Muscle layer of colon (tissue), 2 donors: ENCODE measurements at regions not wholly inside any gene's neighbourhood (a gene's known extent, or its start where the extent isn't known, plus 50 kb on each side); places are given as distances from the start of the nearest gene placed in this dataset.
A peak's percentile ranks its signal among the peaks of the same experiment; 100 is the strongest.

Source experiments
- H3K27ac ChIP-seq: one replicate; pipeline ENCODE4 v1.7.0; 2013; ENCODE audit warnings: low read depth, mild to moderate bottlenecking, low read length, moderate library complexity
- H3K27me3 ChIP-seq, 2 donors: one replicate each; pipeline ENCODE4 v1.7.0; 2013; ENCODE audit warnings: low read length in 2 of 2, mild to moderate bottlenecking in 2 of 2; ENCODE audit not compliant: insufficient read depth in 2 of 2, control insufficient read depth in 1 of 2
- H3K36me3 ChIP-seq: one replicate; pipeline ENCODE4 v1.7.0; 2013; ENCODE audit warnings: mild to moderate bottlenecking, low read length; ENCODE audit not compliant: insufficient read depth
- H3K4me1 ChIP-seq: one replicate; pipeline ENCODE4 v1.7.0; 2013; ENCODE audit warnings: mild to moderate bottlenecking, low read length; ENCODE audit not compliant: insufficient read depth
- H3K4me3 ChIP-seq, 2 donors: one replicate each; pipeline ENCODE4 v1.7.0; 2013; ENCODE audit warnings: low read length in 2 of 2, low read depth in 1 of 2, mild to moderate bottlenecking in 1 of 2, moderate library complexity in 1 of 2
- H3K9ac ChIP-seq: one replicate; pipeline ENCODE4 v1.7.0; 2013; ENCODE audit warnings: low read length
- H3K9me3 ChIP-seq: one replicate; pipeline ENCODE4 v1.7.0; 2013; ENCODE audit warnings: mild to moderate bottlenecking, low read length
- donor health status: abdominal sarcoma.
- donor health status: Adenocarcinoma of cecum.

- no peak overlapping the region for H3K9ac ChIP-seq
- H3K4me3 ChIP-seq, result no peak overlapping the region
- peaks cover 20% of the 10 kb centered on the region for H3K4me1 ChIP-seq
- H3K27me3 ChIP-seq, result no peaks in the 10 kb centered on the region
- peak overlapping the region; percentile 21 for H3K27ac ChIP-seq
- H3K9me3 ChIP-seq, result no peaks in the 10 kb centered on the region
- no peaks in the 10 kb centered on the region for H3K36me3 ChIP-seq
Measured at GRCh38 chr9:91130796-91131318, 230.9 kb downstream of the AUH start.

- Histone ChIP-seq H3K27me3 (no peaks in the 10 kb centered on the region), H3K4me3 (no peak overlapping the region), H3K27ac (peak overlapping the region; percentile 21), H3K9me3 (no peaks in the 10 kb centered on the region), H3K4me1 (peaks cover 19% of the 10 kb centered on the region), H3K36me3 (no peaks in the 10 kb centered on the region), H3K9ac (no peak overlapping the region)
Measured at GRCh38 chr9:91131433-91131839, 230.3 kb downstream of the AUH start.

- no peaks in the 10 kb centered on the region for H3K36me3 ChIP-seq
- no peaks in the 10 kb centered on the region for H3K27me3 ChIP-seq
- no peaks in the 10 kb centered on the region for H3K9me3 ChIP-seq
- peaks cover 19% of the 10 kb centered on the region for H3K4me1 ChIP-seq
- no peak overlapping the region for H3K4me3 ChIP-seq
- no peak overlapping the region for H3K27ac ChIP-seq
- no peak overlapping the region for H3K9ac ChIP-seq
Measured at GRCh38 chr9:91132576-91133073, 229.1 kb downstream of the AUH start.

GRCh38 chr9:91134608-91135007 is 227.1 kb downstream of the AUH start:
- H3K9ac ChIP-seq, result no peak overlapping the region
- H3K27ac ChIP-seq, result no peak overlapping the region
- H3K9me3 ChIP-seq, result no peaks in the 10 kb centered on the region

GRCh38 chr9:91137391-91137790 is 224.3 kb downstream of the AUH start:
- Histone ChIP-seq H3K9me3 (no peaks in the 10 kb centered on the region), H3K27ac (no peak overlapping the region), H3K4me1 (peaks cover 11% of the 10 kb centered on the region), H3K36me3 (no peaks in the 10 kb centered on the region), H3K27me3 (no peaks in the 10 kb centered on the region), H3K4me3 (no peak overlapping the region), H3K9ac (no peak overlapping the region)

More at GRCh38 chr9:91134608-91135007, 227.1 kb downstream of the AUH start:
- Histone ChIP-seq H3K4me1 (peaks cover 16% of the 10 kb centered on the region), H3K4me3 (no peak overlapping the region), H3K27me3 (no peaks in the 10 kb centered on the region), H3K36me3 (no peaks in the 10 kb centered on the region)

- H3K9ac ChIP-seq, result no peak overlapping the region
- peaks cover 12% of the 10 kb centered on the region for H3K4me1 ChIP-seq
- no peak overlapping the region for H3K27ac ChIP-seq
- H3K9me3 ChIP-seq, result no peaks in the 10 kb centered on the region
- H3K27me3 ChIP-seq, result no peaks in the 10 kb centered on the region
- no peaks in the 10 kb centered on the region for H3K36me3 ChIP-seq
- no peak overlapping the region for H3K4me3 ChIP-seq
Measured at GRCh38 chr9:91138760-91139159, 223.0 kb downstream of the AUH start.

GRCh38 chr9:91141407-91141965 is 220.2 kb downstream of the AUH start:
- Histone ChIP-seq H3K4me1 (peaks cover 12% of the 10 kb centered on the region), H3K9ac (no peak overlapping the region), H3K27me3 (no peaks in the 10 kb centered on the region), H3K4me3 (no peak overlapping the region), H3K27ac (peak overlapping the region; percentile 78), H3K36me3 (no peaks in the 10 kb centered on the region), H3K9me3 (no peaks in the 10 kb centered on the region)

- Histone ChIP-seq H3K4me3 (no peak overlapping the region), H3K27ac (no peak overlapping the region), H3K9me3 (no peaks in the 10 kb centered on the region), H3K36me3 (no peaks in the 10 kb centered on the region), H3K27me3 (no peaks in the 10 kb centered on the region), H3K4me1 (peaks cover 12% of the 10 kb centered on the region), H3K9ac (no peak overlapping the region)
Measured at GRCh38 chr9:91143162-91143561, 218.6 kb downstream of the AUH start.

GRCh38 chr9:91143642-91144041 is 218.1 kb downstream of the AUH start:
- no peaks in the 10 kb centered on the region for H3K36me3 ChIP-seq
- no peaks in the 10 kb centered on the region for H3K27me3 ChIP-seq
- H3K9me3 ChIP-seq, result no peaks in the 10 kb centered on the region
- H3K4me3 ChIP-seq, result no peak overlapping the region
- no peak overlapping the region for H3K27ac ChIP-seq
- H3K4me1 ChIP-seq, result peaks cover 12% of the 10 kb centered on the region
- no peak overlapping the region for H3K9ac ChIP-seq

GRCh38 chr9:91144769-91145168 is 216.9 kb downstream of the AUH start:
- no peaks in the 10 kb centered on the region for H3K27me3 ChIP-seq
- H3K36me3 ChIP-seq, result no peaks in the 10 kb centered on the region
- H3K4me3 ChIP-seq, result no peak overlapping the region
- no peak overlapping the region for H3K9ac ChIP-seq
- H3K27ac ChIP-seq, result no peak overlapping the region
- H3K9me3 ChIP-seq, result no peaks in the 10 kb centered on the region
- peaks cover 12% of the 10 kb centered on the region for H3K4me1 ChIP-seq

GRCh38 chr9:91145496-91145895 is 216.2 kb downstream of the AUH start:
- Histone ChIP-seq H3K9ac (no peak overlapping the region), H3K4me3 (no peak overlapping the region), H3K9me3 (no peaks in the 10 kb centered on the region), H3K27me3 (no peaks in the 10 kb centered on the region), H3K4me1 (peaks cover 12% of the 10 kb centered on the region), H3K36me3 (no peaks in the 10 kb centered on the region), H3K27ac (no peak overlapping the region)

- H3K4me1 ChIP-seq, result peaks cover 10% of the 10 kb centered on the region
- no peaks in the 10 kb centered on the region for H3K36me3 ChIP-seq
- no peak overlapping the region for H3K27ac ChIP-seq
- H3K4me3 ChIP-seq, result no peak overlapping the region
- no peak overlapping the region for H3K9ac ChIP-seq
- H3K27me3 ChIP-seq, result no peaks in the 10 kb centered on the region
- no peaks in the 10 kb centered on the region for H3K9me3 ChIP-seq
Measured at GRCh38 chr9:91146391-91147019, 215.2 kb downstream of the AUH start.
